Activated T-cell treated with anti-CD3 and anti-CD28 coated beads for 4 hours (primary cell): ENCODE measurements at regions not wholly inside any gene's neighbourhood (a gene's known extent, or its start where the extent isn't known, plus 50 kb on each side); places are given as distances from the start of the nearest gene placed in this dataset.

Experiments
- DNase-seq: peaks from one replicate; pipeline ENCODE4 v3.0.0-alpha.2; 2020

DNA sequence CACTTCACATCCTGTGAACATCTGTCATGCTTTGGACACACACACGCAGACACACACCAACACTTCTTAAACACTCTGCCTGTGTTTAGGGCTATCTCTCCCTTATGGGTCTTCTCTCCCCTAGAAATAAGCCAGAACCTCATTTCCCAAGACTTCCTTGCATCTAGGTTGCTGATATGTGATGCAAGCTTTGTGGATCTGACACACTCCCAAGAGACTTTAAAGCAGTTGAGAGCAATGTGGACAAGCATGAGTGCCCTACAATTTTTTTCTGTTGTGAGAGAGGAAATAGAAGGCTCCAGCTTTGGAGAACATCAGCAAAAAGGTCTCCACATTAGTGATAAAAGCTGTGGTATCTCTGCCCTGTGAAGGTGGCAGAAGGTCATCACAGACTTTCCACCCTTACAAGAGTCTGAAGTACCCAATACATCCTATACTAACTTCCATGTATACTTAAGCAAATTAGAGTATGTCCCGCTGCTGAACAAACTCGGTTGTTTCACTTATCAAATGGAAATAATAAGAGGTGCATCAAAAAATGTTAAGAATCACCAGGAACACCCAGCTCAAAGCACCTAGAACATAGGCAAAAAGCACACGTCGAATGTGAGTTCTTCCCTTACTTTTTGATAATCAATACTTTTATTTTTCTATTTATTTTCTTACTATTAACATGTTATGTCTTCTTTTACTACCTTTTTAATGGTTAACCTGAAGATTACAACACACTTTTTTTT is 267.6 kb downstream of the SETD4 start:
- no peak for DNase-seq

DNA sequence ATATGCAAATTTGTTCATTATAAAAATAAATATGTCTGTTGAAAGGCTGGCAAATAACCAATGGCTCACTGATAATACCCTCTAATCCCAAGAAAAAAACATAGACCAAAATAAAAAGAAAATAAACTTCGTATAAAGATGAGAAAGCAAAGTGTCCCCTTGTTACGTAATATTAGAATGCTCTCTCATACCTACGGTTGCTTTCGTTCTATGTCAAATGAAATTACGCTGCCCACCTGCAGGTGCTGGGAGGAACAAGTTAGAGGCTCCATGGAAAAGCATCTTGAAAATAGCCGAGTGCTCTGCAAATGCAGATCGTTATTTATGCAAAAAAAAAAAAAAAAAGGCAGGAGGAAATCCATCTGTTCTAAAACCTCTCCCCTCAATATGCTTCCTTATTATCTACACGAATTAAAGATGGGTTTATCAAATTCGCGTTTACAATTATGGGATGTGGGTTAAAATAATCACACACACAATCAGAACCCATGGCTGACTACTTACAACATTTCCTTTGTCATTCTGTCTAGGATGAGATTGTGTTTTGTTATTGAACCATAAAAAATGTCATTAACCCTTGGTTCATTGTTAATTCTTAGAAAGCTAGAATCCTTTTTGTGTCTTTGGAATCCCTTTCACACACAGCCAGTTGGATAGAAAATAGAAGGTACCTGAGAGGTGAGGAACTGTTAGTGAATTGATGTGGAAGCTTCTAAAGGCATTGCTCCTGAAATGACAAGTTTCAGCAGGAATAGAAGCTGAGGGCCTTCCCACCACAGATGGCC is 268.6 kb downstream of the SETD4 start:
- no peak for DNase-seq

DNA sequence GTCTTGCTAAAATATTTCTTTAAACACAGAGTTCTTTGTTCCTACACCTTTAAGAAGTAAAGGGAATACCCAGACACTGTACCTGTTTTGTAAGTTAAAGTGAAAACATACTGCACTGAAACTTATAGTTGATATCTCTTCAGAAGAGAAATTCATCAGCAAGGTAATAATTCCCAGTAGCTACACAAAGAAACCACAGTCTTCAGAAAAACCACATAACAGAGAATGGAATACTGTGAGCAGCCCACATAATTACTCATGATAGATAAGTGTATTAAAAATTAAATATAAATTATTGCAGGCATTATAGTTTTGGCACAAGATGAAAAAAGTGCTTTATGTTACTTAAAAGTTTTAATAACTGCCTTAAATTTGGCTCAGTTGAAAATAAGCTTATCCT is 276.6 kb downstream of the SETD4 start:
- no peak for DNase-seq

DNA sequence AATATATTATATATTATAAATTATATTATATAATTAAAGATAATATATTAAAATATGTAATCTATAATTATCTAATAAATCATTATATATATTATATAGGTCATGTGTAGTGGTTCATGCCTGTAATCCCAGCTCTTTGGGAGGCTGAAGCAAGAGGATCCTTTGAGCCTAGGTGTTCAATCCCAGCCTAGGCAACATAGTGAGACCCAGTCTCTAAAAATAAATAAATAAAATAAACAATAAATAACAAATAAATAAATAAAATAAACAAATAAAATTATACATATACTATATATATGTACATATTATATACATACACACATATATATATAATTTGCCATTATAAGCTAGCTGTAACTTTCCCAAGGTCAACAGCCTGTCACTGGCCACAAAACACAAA is 277.7 kb downstream of the SETD4 start:
- DNase-seq = no peak

DNA sequence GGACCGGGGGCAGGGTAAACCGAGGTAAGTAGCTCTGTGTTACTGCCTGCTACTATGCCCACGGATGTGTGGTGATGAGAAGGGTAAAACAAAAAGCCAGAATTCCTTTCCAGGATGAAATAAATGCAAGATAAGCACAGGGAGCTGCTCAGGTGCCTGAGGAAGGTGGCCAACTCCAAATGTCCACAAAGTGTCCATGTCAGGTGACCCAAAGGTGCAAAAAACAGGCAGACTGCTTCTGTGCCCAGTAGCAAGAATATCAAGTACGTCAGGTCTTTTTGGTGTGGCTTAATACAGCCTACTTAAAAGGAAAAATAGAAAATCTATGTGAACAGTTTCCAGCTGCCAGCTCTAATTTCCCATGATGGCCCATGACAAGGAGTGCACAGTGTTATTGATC is 279.3 kb downstream of the SETD4 start:
- DNase-seq = no peak

DNA sequence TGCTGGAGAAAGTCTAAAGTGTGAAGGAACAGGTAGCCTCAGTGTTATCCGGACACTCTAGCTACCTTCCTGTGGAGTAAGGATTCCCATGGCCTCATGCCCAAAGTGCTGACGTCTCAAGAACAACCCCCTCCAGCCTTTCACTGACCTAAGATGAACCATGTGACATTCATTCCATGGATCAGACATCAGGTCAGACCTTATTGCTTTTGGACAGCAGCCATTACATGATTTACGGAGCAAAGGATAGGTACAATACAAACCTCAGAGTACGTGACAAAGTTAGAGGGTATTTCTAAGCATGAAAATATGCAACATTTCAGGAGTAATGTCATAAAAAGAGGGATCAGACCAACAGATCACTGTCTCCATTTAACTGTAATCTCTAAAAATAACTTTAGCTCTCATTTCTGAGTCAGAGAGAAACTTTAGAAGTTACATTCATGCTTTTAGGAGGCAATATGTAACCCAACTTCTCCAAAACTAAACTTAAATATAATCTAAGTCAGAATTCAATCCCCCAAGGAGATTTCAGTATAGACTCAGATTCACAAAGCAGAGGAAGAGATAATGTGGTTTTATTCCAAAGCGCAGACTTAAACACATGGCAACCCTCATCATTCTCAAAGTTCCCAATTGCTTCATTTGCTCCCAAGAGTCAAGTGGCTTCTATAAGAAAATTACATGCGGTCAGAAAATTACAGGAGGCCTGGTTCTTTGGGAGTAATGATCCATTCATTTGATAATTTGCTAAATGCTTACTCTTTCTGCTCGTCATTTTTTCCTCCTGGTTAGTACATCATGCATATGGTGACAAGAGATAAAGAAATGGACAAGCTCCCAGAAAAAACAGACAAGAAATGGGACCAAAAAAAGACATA is 280.4 kb downstream of the SETD4 start:
- no peak for DNase-seq

DNA sequence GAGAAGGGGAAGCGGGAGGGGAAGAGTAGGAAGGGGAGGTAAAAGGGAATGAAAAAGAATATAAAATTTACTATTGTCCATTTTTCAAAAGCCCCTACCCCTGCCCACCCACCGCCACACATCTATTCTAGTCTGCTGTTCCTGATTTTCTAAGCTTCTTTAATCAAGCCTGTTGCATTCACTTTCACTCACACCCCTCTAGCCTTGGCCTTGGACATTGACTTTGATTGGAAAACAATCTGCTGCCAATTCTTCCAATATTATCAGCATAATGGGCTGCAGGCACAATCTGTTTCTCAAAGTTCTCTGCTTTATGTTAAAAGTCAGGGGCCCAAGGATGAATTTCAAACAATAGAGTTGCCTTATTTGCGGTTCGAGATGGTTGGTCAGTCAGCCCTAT is 281.2 kb downstream of the SETD4 start:
- DNase-seq = no peak

DNA sequence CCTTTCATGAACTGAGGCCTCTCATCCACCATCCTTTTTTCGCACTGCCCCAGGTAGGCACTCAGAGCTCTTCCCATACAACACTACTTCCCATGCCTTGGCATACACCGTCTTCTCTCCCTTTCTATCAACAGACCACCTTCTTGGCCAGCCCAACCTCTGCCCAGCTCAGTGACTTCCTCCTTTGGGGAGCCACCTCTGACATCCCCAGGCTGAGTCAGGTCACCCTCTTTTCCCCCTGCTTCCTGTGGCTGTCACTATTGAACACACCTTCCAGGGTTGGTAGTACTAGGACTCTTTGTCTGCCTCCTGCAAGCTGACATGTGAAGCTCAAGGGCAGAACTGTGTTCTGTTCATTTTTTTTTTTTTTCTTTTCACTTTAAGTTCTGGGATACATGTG is 283.2 kb downstream of the SETD4 start:
- DNase-seq = no peak

DNA sequence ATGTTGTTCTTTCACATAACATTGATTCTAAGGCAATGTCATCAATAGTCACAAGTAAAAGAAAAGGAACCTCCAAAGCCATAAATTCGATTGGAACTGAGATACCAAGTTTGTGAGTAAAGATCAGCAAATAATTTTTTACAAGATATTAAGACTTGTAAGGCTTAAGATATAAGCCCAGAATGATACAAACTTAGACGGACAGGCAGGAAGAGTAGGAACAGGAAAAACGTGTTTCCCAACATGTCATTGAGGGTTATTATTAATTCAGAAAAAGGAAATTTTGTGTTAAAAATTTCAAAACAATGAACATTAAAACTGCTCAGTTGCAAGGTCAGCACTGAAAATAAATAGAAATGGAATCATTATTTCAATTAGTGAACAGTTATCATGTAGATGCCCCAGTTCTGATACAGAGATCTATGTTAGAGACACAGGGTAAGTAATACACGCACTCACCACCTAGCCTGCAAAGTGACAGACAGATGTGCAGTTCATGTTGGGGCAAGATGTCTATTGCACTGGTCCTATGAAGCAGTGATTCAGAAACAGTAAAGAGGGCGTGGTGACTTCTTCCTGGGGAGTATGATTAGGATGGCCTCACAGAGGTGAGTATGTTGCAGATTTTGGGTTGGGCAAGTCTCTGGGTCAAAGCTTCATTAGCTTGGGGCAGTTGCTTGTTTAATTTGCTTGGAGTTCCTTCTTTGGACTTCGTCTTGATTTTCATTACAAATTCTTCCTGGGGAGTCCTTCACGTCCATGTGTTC is 284.4 kb downstream of the SETD4 start:
- DNase-seq = no peak

DNA sequence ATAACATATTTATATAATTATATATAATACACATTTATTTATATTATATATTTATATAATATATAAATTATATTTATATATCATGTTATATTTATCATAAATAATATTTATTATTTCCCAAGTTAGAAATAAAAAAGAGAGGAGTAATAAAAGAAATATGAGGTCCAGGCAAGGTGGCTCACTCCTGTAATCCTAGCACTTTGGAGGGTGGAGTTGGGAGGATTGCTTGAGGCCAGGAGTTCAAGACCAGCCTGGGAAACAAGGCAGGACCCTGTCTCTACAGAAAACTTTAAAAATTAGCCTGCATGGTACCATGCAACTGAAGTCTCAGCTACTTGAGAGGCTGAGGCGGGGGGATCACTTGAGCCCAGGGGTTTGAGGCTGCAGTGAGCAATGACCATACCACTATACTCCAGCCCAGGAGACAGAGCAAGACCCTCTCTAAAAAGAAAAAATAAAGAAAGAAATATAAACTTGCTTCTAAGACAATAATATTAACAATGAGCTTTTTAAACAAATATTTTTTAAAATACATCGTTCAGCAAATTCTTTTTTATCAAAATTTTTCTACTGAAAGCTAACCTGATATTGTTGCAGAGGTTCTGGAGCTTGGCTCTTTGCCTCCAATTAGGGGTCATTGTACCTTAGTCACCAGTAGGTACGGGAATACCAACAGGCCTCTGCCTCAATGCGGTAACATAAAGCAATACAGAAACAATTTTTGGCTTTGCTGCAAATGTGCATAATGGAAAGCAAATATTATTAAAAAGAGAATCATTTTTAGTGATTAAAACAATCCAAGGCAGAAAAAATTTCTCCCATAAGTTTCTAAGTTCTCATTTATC is 290.0 kb downstream of the SETD4 start:
- DNase-seq = no peak

DNA sequence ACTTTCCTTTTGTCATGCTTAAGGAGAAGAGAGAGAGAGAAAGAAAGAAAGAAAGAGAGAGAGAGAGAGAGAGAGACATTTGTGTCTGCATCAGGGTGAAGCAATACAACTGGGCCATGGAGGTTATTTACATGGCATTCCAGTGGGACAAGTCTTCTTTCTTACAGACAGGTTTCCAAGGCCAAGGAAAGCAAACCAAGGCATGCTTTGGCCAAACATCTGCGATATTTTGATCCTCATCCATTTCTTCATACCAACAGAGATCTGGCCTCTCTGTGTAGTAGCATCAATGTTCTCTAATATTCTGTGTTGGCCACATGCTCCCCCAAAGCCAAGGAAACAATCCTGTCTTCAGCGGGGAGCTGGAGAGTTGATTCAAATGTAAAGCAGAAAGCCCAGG is 292.1 kb downstream of the SETD4 start:
- no peak for DNase-seq

DNA sequence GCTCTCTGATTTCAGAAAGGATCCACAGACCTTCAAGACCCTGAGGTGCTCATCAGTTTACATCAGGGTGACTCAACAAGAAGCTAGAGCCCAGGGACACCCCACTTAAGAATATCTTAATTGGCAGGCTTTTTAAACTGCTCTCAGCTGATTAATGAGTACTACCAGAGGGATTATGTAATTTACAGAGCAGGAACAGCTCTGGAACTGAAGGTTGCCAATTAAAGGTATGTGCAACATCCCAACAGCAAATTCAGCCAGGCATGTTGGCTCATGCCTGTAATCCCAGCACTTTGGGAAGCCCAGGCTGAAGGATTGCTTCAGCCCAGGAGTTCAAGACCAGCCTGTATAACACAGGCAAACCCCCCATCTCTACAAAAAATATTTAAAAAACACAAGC is 295.7 kb downstream of the SETD4 start:
- DNase-seq = no peak

DNA sequence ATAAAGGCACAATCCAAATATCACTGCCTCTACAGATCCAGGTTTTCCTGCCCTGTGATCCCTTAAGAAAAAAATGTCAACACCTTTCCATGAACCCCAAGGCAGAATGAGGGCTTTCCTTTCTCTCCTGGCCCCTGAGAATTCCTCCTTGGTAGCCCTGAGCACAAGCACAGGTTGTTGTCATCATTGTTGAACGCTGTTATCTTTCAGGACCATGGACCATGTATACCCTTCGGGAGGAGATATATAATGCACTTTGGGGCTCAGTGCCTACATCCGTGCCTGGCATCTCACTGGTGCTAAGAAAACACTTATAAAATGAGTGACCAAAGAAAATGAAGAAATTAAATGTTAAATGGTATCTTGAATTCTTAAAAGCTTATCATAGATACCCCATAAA is 296.2 kb downstream of the SETD4 start:
- DNase-seq = no peak

DNA sequence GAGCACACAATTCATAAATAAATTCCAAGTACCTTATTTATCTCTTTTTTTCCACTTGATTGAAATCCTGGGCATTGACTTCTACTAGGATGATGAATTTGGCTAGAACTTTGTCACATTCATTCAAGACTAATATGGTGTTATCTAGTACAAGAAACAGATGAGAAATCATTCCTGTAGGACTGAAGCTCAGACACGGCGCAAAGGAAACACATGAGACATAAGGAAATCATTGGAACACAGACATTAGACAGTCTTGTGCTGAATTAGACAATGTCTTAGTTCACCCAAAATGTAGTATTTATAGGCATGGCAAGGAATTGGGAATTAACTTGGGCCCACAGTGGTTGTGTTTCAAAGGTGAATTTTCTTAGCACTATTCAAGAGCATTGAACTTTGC is 305.7 kb downstream of the SETD4 start:
- no peak for DNase-seq

DNA sequence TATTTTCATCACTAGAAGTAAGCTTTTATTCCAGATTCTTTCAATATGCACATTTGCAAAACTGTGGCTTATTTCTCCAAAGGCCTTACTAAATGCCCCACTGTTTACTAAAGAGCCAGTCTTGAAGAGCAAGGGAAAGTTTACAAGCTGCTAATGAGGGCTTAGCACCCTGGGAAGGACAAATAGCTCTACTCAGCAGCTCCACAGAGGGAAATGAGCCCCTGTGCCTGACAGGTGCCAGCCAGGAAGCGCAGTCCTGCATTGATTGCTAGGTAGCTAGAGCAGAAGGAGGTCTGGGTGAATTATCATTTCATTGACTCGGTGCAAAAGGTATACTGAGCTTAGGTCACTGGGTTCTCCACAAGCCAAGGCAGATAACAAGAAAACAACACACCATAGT is 307.0 kb downstream of the SETD4 start:
- DNase-seq = no peak

DNA sequence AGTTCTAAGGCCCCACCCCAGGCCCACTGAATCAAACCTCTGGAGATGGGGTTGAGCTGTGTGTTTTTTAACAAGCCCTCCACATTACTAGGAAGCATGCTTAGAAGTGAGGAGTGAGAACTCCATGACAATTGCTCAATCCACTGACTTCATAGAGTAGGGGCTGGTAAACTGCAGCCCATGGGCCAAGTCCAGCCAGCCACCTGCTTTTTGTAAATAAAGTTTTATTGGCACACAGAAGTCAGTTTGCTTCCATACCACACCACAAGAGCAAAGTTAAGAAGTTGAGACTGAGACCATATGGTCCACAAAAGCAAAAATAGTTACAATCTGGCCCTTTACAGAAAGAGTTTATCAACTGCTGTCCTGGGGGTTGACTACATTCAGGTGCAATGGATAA is 309.2 kb downstream of the SETD4 start:
- no peak for DNase-seq

DNA sequence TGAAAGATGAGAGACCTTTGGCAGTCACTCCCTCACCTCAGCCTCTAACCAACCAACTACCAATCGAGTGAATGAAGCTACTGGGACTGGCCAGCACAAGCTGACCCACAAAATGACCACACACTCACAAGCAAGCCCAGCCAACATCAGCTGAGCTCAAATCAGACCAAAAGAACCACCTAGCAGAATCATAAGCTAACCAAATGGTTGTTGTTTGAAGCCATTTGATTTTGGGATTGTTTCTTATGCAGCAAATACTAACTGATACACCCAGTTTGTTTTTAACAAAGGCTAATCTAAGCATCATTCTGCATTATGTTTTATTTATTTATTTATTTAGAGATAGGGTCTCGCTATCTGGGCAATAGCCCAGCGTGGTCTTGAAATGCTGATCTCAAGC is 310.4 kb downstream of the SETD4 start:
- no peak for DNase-seq

DNA sequence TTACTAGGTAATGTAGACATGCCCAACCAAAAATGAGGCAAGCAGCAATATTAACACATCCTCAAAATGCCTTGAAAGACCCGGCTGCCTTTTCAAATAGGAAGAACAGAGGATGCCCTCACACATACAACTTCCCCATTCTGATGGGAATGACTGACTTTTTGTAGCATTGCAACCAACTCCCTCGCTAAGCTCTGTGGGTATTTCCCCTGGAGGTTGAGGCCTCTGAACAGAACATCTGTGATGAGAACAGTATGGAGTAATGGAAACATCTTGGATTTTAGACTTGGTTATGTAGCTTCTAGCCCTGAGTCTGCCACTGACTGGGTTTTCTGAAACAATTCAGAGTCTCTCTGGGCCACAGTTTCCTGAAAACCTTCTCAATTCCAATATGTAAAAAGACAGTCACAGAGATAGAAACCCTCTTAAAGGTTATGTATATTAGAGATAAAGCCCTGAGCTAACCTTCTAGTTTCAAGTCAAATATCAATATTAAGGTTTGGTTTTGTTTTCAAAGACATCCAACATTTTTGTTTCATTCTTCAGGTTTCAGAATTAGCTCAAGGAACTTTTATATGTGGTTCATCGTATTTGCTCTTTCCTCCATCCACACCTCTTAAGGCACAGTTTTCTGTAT is 311.5 kb downstream of the SETD4 start:
- no peak for DNase-seq

DNA sequence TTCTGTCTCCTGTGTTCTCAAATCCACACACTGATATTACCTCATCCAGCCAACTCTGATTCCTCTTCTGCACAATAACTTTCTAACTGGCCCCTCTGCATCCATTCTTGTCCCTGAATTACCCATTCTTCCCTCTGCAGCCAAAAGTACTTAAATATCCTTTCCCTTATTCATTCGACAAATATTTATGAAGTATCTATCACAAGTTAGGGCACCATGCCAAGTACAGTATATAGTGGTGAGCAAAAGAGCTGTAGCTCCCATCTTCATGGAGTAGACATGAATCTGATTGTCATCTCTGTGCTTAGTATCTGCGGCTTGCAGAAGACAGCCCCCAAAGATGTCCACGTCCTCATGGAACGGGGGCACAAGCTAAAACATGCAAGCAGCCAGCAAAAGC is 316.8 kb downstream of the SETD4 start:
- no peak for DNase-seq

DNA sequence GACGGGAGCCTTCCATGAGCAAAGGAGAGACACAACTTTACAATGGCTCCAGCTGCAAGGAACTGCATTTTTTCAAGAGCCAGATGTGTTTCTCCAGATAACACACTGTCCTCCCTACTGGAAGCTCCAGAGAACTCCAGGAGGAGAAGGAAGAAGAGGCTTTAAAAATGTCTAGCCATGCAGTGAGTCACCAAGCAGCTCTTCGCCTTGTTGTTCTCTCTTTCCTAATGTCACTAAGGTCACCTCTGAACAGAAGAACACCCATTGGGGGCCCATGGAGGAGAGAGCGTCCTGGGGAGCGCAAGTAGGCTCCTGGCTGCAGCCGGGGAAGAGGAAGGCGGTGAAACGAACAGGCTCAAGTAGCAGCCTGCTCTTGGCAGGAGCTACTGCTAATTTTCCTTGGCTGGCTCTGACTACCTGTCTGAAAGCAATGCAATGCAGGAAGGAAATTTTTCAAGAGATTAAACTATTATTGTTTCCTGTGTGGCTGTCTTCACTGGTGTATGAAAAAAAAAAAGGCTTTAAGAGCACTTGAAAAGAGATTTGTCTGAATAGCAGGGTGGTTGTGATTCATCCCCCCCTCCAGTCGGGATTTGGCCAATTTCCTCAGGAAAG is 321.9 kb downstream of the SETD4 start:
- no peak for DNase-seq

DNA sequence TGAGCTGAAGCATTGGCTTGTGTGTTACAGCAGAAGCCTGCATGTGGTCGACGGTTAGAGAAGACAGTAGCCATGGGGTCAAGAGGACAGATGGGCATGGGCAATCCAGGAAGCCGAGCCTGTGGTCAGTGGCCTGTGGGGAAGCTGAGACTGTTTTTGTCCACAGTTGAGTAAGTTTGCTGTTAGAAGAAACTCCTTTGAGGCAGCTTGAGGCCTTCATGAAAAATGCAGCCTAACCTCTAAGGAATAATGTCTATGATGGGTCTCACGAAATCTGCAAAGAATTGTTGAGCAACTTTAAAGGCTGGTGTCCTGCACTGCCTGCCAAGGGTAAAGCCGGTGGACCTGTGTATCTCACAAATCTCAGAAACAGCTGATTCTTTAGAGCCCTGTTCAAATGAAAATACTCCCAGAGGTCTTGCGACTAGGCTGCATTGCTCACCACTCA is 322.4 kb downstream of the SETD4 start:
- no peak for DNase-seq
